AG09309 (cell line): ENCODE measurements at regions not wholly inside any gene's neighbourhood (a gene's known extent, or its start where the extent isn't known, plus 50 kb on each side); places are given as distances from the start of the nearest gene placed in this dataset.

Source experiments
- DNase-seq: peaks from one replicate; pipeline ENCODE4 v3.0.0-alpha.2; 2010; ENCODE audit warnings: low read depth
- H3K4me3 ChIP-seq: 2 replicates; pipeline ENCODE4 v1.5.1; 2011; ENCODE audit warnings: mild to moderate bottlenecking, low read depth, low read length, moderate library complexity; ENCODE audit not compliant: control insufficient read depth
- CTCF ChIP-seq: IDR thresholded peaks from 2 replicates; pipeline ENCODE4 v1.5.1; 2011; ENCODE audit warnings: mild to moderate bottlenecking, low read depth, low read length, inconsistent platforms; ENCODE audit not compliant: insufficient read depth, control insufficient read depth; ENCODE audit errors: missing control alignments

- no peak overlapping the region for H3K4me3 ChIP-seq
- peak; percentile 99 for DNase-seq
- TF ChIP-seq CTCF, result no peak
These were observed 224.3 kb upstream of the IGFBP3 start for GRCh38 chr7:46145412-46145811.

- TF ChIP-seq CTCF, result no peak
- DNase-seq, result no peak
- H3K4me3 ChIP-seq, result no peak overlapping the region
These were observed 223.2 kb upstream of the IGFBP3 start for GRCh38 chr7:46143949-46144917.

GRCh38 chr7:46143421-46143820 lies 222.3 kb upstream of the IGFBP3 start:
- TF ChIP-seq CTCF, result no peak
- H3K4me3 ChIP-seq, result no peak overlapping the region
- no peak for DNase-seq

GRCh38 chr7:46139079-46139478 lies 218.0 kb upstream of the IGFBP3 start:
- peak; percentile 69 for DNase-seq
- TF ChIP-seq CTCF, result no peak
- H3K4me3 ChIP-seq, result no peak overlapping the region

- no peak for DNase-seq
- no peak for TF ChIP-seq CTCF
- no peak overlapping the region for H3K4me3 ChIP-seq
These were observed 216.7 kb upstream of the IGFBP3 start for GRCh38 chr7:46137725-46138124.

- no peak for TF ChIP-seq CTCF
- DNase-seq, result no peak
- no peak overlapping the region for H3K4me3 ChIP-seq
These were observed 214.5 kb upstream of the IGFBP3 start for GRCh38 chr7:46135557-46135956.
